Astrocyte of the cerebellum (primary cell): ENCODE measurements at regions not wholly inside any gene's neighbourhood (a gene's known extent, or its start where the extent isn't known, plus 50 kb on each side); places are given as distances from the start of the nearest gene placed in this dataset.
A peak's percentile ranks its signal among the peaks of the same experiment; 100 is the strongest.

Experiments used
- DNase-seq: peaks from one replicate; pipeline ENCODE4 v3.0.0-alpha.2; 2011; ENCODE audit warnings: low read depth
- H3K4me3 ChIP-seq: 2 replicates; pipeline ENCODE4 v1.5.1; 2011; ENCODE audit warnings: mild to moderate bottlenecking, low read depth, low read length, moderate library complexity
- in situ Hi-C: cut with HindIII; loops from 2 replicates; pipeline ENCODE4 v1.10.0; 2017; ENCODE audit warnings: low sequenced_read_pairs
- TF ChIP-seq, protein P1 (sequence below): IDR thresholded peaks from 2 replicates; pipeline ENCODE4 v1.5.1; 2012; ENCODE audit warnings: low read length, low read depth, moderate library complexity, mild to moderate bottlenecking; ENCODE audit errors: missing control alignments

GRCh38 chrX:131792789-131793462, 230.2 kb upstream of the STK26 start:
- in situ Hi-C loops = no loop called here
- peak; percentile 94 for DNase-seq
- H3K4me3 ChIP-seq = peak overlapping the region; percentile 30
- TF ChIP-seq, protein P1, sequence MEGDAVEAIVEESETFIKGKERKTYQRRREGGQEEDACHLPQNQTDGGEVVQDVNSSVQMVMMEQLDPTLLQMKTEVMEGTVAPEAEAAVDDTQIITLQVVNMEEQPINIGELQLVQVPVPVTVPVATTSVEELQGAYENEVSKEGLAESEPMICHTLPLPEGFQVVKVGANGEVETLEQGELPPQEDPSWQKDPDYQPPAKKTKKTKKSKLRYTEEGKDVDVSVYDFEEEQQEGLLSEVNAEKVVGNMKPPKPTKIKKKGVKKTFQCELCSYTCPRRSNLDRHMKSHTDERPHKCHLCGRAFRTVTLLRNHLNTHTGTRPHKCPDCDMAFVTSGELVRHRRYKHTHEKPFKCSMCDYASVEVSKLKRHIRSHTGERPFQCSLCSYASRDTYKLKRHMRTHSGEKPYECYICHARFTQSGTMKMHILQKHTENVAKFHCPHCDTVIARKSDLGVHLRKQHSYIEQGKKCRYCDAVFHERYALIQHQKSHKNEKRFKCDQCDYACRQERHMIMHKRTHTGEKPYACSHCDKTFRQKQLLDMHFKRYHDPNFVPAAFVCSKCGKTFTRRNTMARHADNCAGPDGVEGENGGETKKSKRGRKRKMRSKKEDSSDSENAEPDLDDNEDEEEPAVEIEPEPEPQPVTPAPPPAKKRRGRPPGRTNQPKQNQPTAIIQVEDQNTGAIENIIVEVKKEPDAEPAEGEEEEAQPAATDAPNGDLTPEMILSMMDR = peak; percentile 37

DNA sequence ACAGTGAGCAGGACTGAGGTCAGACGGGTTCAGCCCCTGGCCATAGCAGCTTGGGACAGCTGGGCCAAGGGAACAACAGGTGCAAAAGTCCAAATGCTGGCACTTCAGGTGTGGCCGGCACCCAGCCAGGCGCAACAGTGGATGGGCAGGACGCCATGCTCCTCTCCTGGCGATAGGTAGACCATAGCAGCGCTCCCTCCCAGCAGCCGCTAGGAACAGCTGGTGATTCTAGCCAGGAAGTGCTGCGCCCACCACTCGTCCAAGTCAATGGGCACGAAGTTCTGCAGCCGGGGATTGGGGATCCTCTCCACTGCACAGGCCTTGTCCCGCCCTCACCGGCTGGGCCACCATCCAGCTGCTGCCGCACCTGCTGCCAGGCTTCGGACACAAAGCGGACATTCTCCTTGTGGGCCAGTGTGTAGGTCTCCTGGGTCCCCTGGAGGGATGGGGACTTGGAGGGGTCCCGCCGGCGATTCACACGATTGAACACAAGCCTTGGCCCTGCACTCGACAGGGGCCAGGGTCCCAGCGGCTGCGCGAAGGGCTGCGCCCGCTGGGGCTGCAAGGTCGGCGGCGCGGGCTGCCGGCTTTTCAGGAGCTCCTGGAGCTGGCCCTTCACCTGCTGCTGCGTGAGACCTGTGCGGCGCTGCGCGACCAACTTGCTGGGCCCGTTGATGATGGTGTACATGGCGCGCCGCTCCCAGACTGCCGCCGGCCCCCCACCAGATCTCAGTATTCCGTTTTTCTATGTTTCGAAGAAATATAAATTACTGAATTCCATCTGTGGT, 227.5 kb upstream of the STK26 start:
- in situ Hi-C loops = no loop called here
- DNase-seq = no peak
- TF ChIP-seq, protein P1 = no peak
- no peak overlapping the region for H3K4me3 ChIP-seq

DNA sequence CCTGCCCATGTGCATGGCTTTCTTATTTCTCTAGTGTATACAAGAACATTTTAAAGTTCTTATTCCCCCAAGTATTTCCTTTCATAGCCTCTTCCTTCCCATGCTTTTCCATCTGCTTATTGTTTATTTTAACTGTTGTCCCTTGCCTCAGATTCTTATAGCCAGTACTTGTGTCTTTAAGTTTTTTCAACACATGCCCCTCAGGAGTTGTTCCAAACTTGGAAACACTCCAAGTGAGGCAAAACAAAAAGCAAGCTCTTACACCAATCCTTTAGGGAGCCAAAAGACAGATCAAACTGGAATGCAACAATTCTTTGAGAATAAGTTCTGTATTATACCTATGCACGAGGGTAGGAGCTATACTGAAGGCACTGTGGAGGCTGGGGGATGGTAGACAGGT, 222.0 kb upstream of the STK26 start:
- TF ChIP-seq, protein P1 = no peak
- in situ Hi-C loops = no loop called here
- no peak for DNase-seq
- no peak overlapping the region for H3K4me3 ChIP-seq

- H3K4me3 ChIP-seq = no peak overlapping the region
- DNase-seq = no peak
- TF ChIP-seq, protein P1 = no peak
- in situ Hi-C loops = no loop called here
Measured at GRCh38 chrX:131801911-131802310, 221.2 kb upstream of the STK26 start.

DNA sequence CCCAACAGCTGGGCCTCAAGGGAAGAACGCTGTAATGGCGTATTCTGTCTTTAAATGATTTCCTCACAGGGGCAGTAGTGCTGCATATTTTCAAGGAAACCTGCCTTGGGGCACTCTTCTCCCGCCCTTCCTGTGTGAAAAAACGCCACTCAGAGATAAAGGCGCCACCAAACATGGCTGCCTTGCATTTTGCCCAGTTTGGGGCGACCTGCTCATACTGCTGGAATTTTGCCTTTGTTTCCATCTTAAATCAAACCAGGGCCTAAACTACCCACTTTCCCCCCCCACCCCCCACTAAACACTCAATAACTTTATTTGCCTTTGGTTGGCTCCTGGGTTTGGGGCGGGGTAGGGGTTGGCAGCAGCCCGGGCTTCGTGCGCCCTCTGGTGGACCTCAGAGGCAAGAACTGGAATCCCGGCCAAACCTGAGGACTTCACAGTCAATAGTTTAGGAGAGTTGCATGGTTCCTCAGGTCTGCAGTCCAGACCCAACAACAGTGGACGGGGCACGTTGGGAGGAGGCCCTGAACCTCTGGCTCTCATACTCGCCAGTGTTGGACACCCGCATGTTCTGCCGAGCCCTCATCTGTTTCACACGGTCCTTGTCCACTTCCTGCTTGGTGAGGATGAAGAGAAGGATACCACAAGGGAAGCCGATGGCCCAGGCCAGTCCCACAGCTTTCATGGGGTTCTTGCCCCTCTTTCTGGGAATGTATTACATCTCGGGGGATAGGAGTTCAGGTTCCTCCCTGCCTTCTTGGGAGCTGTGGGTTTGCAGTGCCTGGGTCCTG, 220.1 kb upstream of the STK26 start:
- peak overlapping the region; percentile 32 for H3K4me3 ChIP-seq
- DNase-seq = no peak
- TF ChIP-seq, protein P1 = peak; percentile 65
- in situ Hi-C loops = no loop called here

GRCh38 chrX:131812847-131813825, 210.0 kb upstream of the STK26 start:
- in situ Hi-C loops = no loop called here
- DNase-seq = peak; percentile 57
- TF ChIP-seq, protein P1 = peak; percentile 35
- H3K4me3 ChIP-seq = peak overlapping the region; percentile 42
